Cardiac muscle cell (in vitro differentiated cells and primary cell): ENCODE measurements at regions not wholly inside any gene's neighbourhood (a gene's known extent, or its start where the extent isn't known, plus 50 kb on each side); places are given as distances from the start of the nearest gene placed in this dataset.

Experiments used
- DNase-seq, 2 donors: peaks; one replicate each; pipeline versions ENCODE4 v3.0.0 to v3.0.0-alpha.2; 2010 to 2017; ENCODE audit warnings: low read depth in 1 of 2, low spot score in 1 of 2
- H3K27ac ChIP-seq: fragments of 200-600 bp; sonication (generic); 2 replicates; pipeline ENCODE4 v1.5.1; 2016
- H3K27me3 ChIP-seq: fragments of 200-600 bp; sonication (generic); 2 replicates; pipeline ENCODE4 v1.6.0; 2016; ENCODE audit warnings: control low read depth
- H3K36me3 ChIP-seq: fragments of 200-600 bp; sonication (generic); 2 replicates; pipeline ENCODE4 v1.5.1; 2016; ENCODE audit warnings: control low read depth
- H3K4me1 ChIP-seq: fragments of 200-600 bp; sonication (generic); 2 replicates; pipeline ENCODE4 v1.8.1; 2017; ENCODE audit warnings: low read depth, mild to moderate bottlenecking, mixed run types
- H3K4me3 ChIP-seq: fragments of 200-600 bp; sonication (generic); 2 replicates; pipeline ENCODE4 v1.5.1; 2016; ENCODE audit warnings: mild to moderate bottlenecking
- H3K9me3 ChIP-seq: fragments of 200-600 bp; sonication (generic); 2 replicates; pipeline ENCODE4 v1.5.1; 2017; ENCODE audit warnings: low read depth, mild to moderate bottlenecking, control low read depth
- CTCF ChIP-seq: IDR thresholded peaks from 2 replicates; pipeline ENCODE4 v1.5.1; 2012; ENCODE audit warnings: low read depth, mild to moderate bottlenecking, low read length

- no peak for DNase-seq
- no peaks in the 10 kb centered on the region for H3K27me3 ChIP-seq
- no peaks in the 10 kb centered on the region for H3K36me3 ChIP-seq
- no peaks in the 10 kb centered on the region for H3K4me1 ChIP-seq
- H3K27ac ChIP-seq: no peak overlapping the region
- no peak overlapping the region for H3K4me3 ChIP-seq
- no peaks in the 10 kb centered on the region for H3K9me3 ChIP-seq
- TF ChIP-seq CTCF: no peak
Measured at GRCh38 chr18:67239826-67240225, 276.7 kb downstream of the DSEL start.

GRCh38 chr18:67232991-67233390 is 283.5 kb downstream of the DSEL start:
- Histone ChIP-seq H3K36me3 (no peaks in the 10 kb centered on the region), H3K4me3 (no peak overlapping the region), H3K9me3 (no peaks in the 10 kb centered on the region), H3K27me3 (no peaks in the 10 kb centered on the region), H3K4me1 (no peaks in the 10 kb centered on the region), H3K27ac (no peak overlapping the region)
- no peak for TF ChIP-seq CTCF
- peak in 1 of 2 donors; percentile 46 for DNase-seq

- H3K27me3 ChIP-seq: no peaks in the 10 kb centered on the region
- no peaks in the 10 kb centered on the region for H3K4me1 ChIP-seq
- no peaks in the 10 kb centered on the region for H3K9me3 ChIP-seq
- H3K4me3 ChIP-seq: no peak overlapping the region
- no peak overlapping the region for H3K27ac ChIP-seq
- TF ChIP-seq CTCF: no peak
- no peaks in the 10 kb centered on the region for H3K36me3 ChIP-seq
- DNase-seq: peak in 1 of 2 donors; percentile 90
Measured at GRCh38 chr18:67232406-67232805, 284.1 kb downstream of the DSEL start.

- Histone ChIP-seq H3K9me3 (no peaks in the 10 kb centered on the region), H3K27me3 (no peaks in the 10 kb centered on the region), H3K36me3 (no peaks in the 10 kb centered on the region), H3K4me1 (no peaks in the 10 kb centered on the region), H3K27ac (no peak overlapping the region), H3K4me3 (no peak overlapping the region)
- no peak for TF ChIP-seq CTCF
- DNase-seq: no peak
Measured at GRCh38 chr18:67222887-67223286, 293.6 kb downstream of the DSEL start.

- no peak for TF ChIP-seq CTCF
- H3K4me3 ChIP-seq: no peak overlapping the region
- H3K36me3 ChIP-seq: no peaks in the 10 kb centered on the region
- no peaks in the 10 kb centered on the region for H3K4me1 ChIP-seq
- H3K9me3 ChIP-seq: no peaks in the 10 kb centered on the region
- no peak for DNase-seq
- H3K27me3 ChIP-seq: no peaks in the 10 kb centered on the region
- H3K27ac ChIP-seq: no peak overlapping the region
Measured at GRCh38 chr18:67219821-67220220, 296.7 kb downstream of the DSEL start.

- DNase-seq: no peak
- Histone ChIP-seq H3K4me1 (no peaks in the 10 kb centered on the region), H3K4me3 (no peak overlapping the region), H3K27me3 (no peaks in the 10 kb centered on the region), H3K36me3 (no peaks in the 10 kb centered on the region), H3K9me3 (no peaks in the 10 kb centered on the region), H3K27ac (no peak overlapping the region)
- no peak for TF ChIP-seq CTCF
Measured at GRCh38 chr18:67218556-67218955, 298.0 kb downstream of the DSEL start.
